ENCODE measurements at regions not wholly inside any gene's neighbourhood (a gene's known extent, or its start where the extent isn't known, plus 50 kb on each side); places are given as distances from the start of the nearest gene placed in this dataset.

GRCh38 chr9:14529629-14530028, 163.6 kb downstream of the ZDHHC21 start:
- TF ChIP-seq CTCF (IDR thresholded peaks at IDR 0.05; ENCODE audit: insufficient read depth, low read length, poor library complexity, severe bottlenecking) = no peak
- TF ChIP-seq EZH2phosphoT487 (conservative IDR thresholded peaks at IDR 0.05; ENCODE audit: low read length) = no peak
